ENCODE measurements at regions not wholly inside any gene's neighbourhood (a gene's known extent, or its start where the extent isn't known, plus 50 kb on each side); places are given as distances from the start of the nearest gene placed in this dataset.

GRCh38 chr9:90053027-90053426 is 448.2 kb downstream of the GADD45G start:
- H3K4me2 ChIP-seq (ENCODE audit: low read depth, low read length, poor library complexity, severe bottlenecking), result no peak overlapping the region
- no peaks in the 10 kb centered on the region for H3K79me2 ChIP-seq (ENCODE audit: low read length)
- H3K9ac ChIP-seq (ENCODE audit: low read length), result no peak overlapping the region
- DNase-seq, result peak; percentile 73
- no peak overlapping the region for H2AFZ ChIP-seq (ENCODE audit: low read length)
- no peak overlapping the region for H3K4me3 ChIP-seq (ENCODE audit: low read length)
- no peaks in the 10 kb centered on the region for H4K20me1 ChIP-seq (ENCODE audit: insufficient read depth, low read depth, low read length)
- H3K4me1 ChIP-seq (ENCODE audit: low read length), result no peaks in the 10 kb centered on the region
- no peaks in the 10 kb centered on the region for H3K36me3 ChIP-seq (ENCODE audit: insufficient read depth, low read length)
- H3K9me2 ChIP-seq (replicated peaks; ENCODE audit: insufficient read depth, low read length), result no peaks in the 10 kb centered on the region
- no peaks in the 10 kb centered on the region for H3K9me3 ChIP-seq (ENCODE audit: low read length)
- H3K27ac ChIP-seq (ENCODE audit: low read length), result no peak overlapping the region
- no peaks in the 10 kb centered on the region for H3K27me3 ChIP-seq (ENCODE audit: low read length)

- no peaks in the 10 kb centered on the region for H4K20me1 ChIP-seq (ENCODE audit: insufficient read depth, low read depth, low read length)
- no peaks in the 10 kb centered on the region for H3K9me2 ChIP-seq (replicated peaks; ENCODE audit: insufficient read depth, low read length)
- H3K36me3 ChIP-seq (ENCODE audit: insufficient read depth, low read length), result no peaks in the 10 kb centered on the region
- H3K9me3 ChIP-seq (ENCODE audit: low read length), result no peaks in the 10 kb centered on the region
- no peaks in the 10 kb centered on the region for H3K79me2 ChIP-seq (ENCODE audit: low read length)
- no peak overlapping the region for H3K4me3 ChIP-seq (ENCODE audit: low read length)
- H3K4me1 ChIP-seq (ENCODE audit: low read length), result no peaks in the 10 kb centered on the region
- H3K27me3 ChIP-seq (ENCODE audit: low read length), result no peaks in the 10 kb centered on the region
- H3K9ac ChIP-seq (ENCODE audit: low read length), result no peak overlapping the region
- no peak overlapping the region for H2AFZ ChIP-seq (ENCODE audit: low read length)
- DNase-seq, result no peak
- no peak overlapping the region for H3K4me2 ChIP-seq (ENCODE audit: low read depth, low read length, poor library complexity, severe bottlenecking)
- H3K27ac ChIP-seq (ENCODE audit: low read length), result no peak overlapping the region
Observed at GRCh38 chr9:90054810-90055209, 450.0 kb downstream of the GADD45G start.

- no peaks in the 10 kb centered on the region for H3K9me2 ChIP-seq (replicated peaks; ENCODE audit: insufficient read depth, low read length)
- H3K36me3 ChIP-seq (ENCODE audit: insufficient read depth, low read length), result no peaks in the 10 kb centered on the region
- H3K79me2 ChIP-seq (ENCODE audit: low read length), result no peaks in the 10 kb centered on the region
- H3K27ac ChIP-seq (ENCODE audit: low read length), result no peak overlapping the region
- H3K4me1 ChIP-seq (ENCODE audit: low read length), result no peaks in the 10 kb centered on the region
- no peak overlapping the region for H3K9ac ChIP-seq (ENCODE audit: low read length)
- H4K20me1 ChIP-seq (ENCODE audit: insufficient read depth, low read depth, low read length), result no peaks in the 10 kb centered on the region
- DNase-seq, result no peak
- H3K27me3 ChIP-seq (ENCODE audit: low read length), result no peaks in the 10 kb centered on the region
- H2AFZ ChIP-seq (ENCODE audit: low read length), result no peak overlapping the region
- H3K4me2 ChIP-seq (ENCODE audit: low read depth, low read length, poor library complexity, severe bottlenecking), result no peak overlapping the region
- no peak overlapping the region for H3K4me3 ChIP-seq (ENCODE audit: low read length)
- H3K9me3 ChIP-seq (ENCODE audit: low read length), result no peaks in the 10 kb centered on the region
Observed at GRCh38 chr9:90055226-90055625, 450.4 kb downstream of the GADD45G start.

DNA sequence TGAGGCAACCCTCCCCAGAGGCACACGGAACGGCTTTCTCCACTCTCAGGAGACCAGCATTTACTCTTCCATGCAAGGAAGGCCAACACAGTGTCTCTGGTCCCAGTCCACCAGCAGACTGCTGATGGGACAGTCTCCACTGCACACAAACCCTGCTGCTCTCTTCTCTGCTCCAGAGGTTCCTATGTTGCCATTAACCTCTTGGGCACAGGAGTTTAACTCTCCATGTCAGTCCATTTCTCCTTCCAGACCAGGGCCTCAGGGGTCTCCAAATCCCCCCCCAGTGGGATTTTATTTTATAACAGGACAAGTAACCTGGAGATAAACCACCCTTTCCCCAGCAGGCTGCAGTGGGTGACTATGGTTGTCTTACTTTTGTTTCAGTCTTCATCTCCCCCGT is 452.5 kb downstream of the GADD45G start:
- Histone ChIP-seq H3K79me2 (ENCODE audit: low read length) (no peaks in the 10 kb centered on the region), H3K36me3 (ENCODE audit: insufficient read depth, low read length) (no peaks in the 10 kb centered on the region), H4K20me1 (ENCODE audit: insufficient read depth, low read depth, low read length) (no peaks in the 10 kb centered on the region), H3K9me2 (replicated peaks; ENCODE audit: insufficient read depth, low read length) (no peaks in the 10 kb centered on the region), H3K9me3 (ENCODE audit: low read length) (no peaks in the 10 kb centered on the region), H3K4me2 (ENCODE audit: low read depth, low read length, poor library complexity, severe bottlenecking) (no peak overlapping the region), H3K27ac (ENCODE audit: low read length) (no peak overlapping the region), H3K4me3 (ENCODE audit: low read length) (no peak overlapping the region), H2AFZ (ENCODE audit: low read length) (no peak overlapping the region), H3K4me1 (ENCODE audit: low read length) (no peaks in the 10 kb centered on the region), H3K9ac (ENCODE audit: low read length) (no peak overlapping the region), H3K27me3 (ENCODE audit: low read length) (no peaks in the 10 kb centered on the region)
- no peak for DNase-seq

GRCh38 chr9:90058182-90058763 is 453.5 kb downstream of the GADD45G start:
- H3K9me3 ChIP-seq (ENCODE audit: low read length), result no peaks in the 10 kb centered on the region
- no peak overlapping the region for H2AFZ ChIP-seq (ENCODE audit: low read length)
- no peaks in the 10 kb centered on the region for H3K36me3 ChIP-seq (ENCODE audit: insufficient read depth, low read length)
- no peak overlapping the region for H3K4me2 ChIP-seq (ENCODE audit: low read depth, low read length, poor library complexity, severe bottlenecking)
- H3K27ac ChIP-seq (ENCODE audit: low read length), result no peak overlapping the region
- no peaks in the 10 kb centered on the region for H3K79me2 ChIP-seq (ENCODE audit: low read length)
- no peak overlapping the region for H3K9ac ChIP-seq (ENCODE audit: low read length)
- H3K9me2 ChIP-seq (replicated peaks; ENCODE audit: insufficient read depth, low read length), result no peaks in the 10 kb centered on the region
- no peaks in the 10 kb centered on the region for H4K20me1 ChIP-seq (ENCODE audit: insufficient read depth, low read depth, low read length)
- no peaks in the 10 kb centered on the region for H3K4me1 ChIP-seq (ENCODE audit: low read length)
- H3K4me3 ChIP-seq (ENCODE audit: low read length), result no peak overlapping the region
- no peaks in the 10 kb centered on the region for H3K27me3 ChIP-seq (ENCODE audit: low read length)
- no peak for DNase-seq

DNA sequence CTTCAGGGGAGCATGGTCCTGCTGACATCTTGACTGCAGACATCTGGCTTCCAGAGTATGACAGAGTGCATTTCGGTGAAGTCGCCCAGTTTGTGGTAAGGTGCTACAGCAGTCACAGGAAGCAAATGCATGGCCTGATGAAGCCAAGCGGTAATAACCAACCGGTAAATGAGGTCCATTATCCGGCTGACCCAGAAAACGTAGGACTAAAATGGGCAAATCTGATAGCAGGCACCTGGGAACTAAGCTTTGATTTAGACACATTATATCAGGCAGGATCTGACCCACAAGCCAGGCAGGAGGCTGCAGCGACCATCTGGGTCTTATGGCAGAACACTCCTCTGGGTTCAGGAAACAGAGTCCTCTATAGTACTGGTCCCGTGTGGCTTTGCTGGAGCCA is 454.6 kb downstream of the GADD45G start:
- H3K79me2 ChIP-seq (ENCODE audit: low read length), result no peaks in the 10 kb centered on the region
- no peak overlapping the region for H3K9ac ChIP-seq (ENCODE audit: low read length)
- no peaks in the 10 kb centered on the region for H3K9me3 ChIP-seq (ENCODE audit: low read length)
- DNase-seq, result no peak
- H2AFZ ChIP-seq (ENCODE audit: low read length), result no peak overlapping the region
- no peaks in the 10 kb centered on the region for H3K9me2 ChIP-seq (replicated peaks; ENCODE audit: insufficient read depth, low read length)
- no peak overlapping the region for H3K4me2 ChIP-seq (ENCODE audit: low read depth, low read length, poor library complexity, severe bottlenecking)
- H3K4me1 ChIP-seq (ENCODE audit: low read length), result no peaks in the 10 kb centered on the region
- no peaks in the 10 kb centered on the region for H3K27me3 ChIP-seq (ENCODE audit: low read length)
- no peak overlapping the region for H3K4me3 ChIP-seq (ENCODE audit: low read length)
- H3K36me3 ChIP-seq (ENCODE audit: insufficient read depth, low read length), result no peaks in the 10 kb centered on the region
- H3K27ac ChIP-seq (ENCODE audit: low read length), result no peak overlapping the region
- no peaks in the 10 kb centered on the region for H4K20me1 ChIP-seq (ENCODE audit: insufficient read depth, low read depth, low read length)

DNA sequence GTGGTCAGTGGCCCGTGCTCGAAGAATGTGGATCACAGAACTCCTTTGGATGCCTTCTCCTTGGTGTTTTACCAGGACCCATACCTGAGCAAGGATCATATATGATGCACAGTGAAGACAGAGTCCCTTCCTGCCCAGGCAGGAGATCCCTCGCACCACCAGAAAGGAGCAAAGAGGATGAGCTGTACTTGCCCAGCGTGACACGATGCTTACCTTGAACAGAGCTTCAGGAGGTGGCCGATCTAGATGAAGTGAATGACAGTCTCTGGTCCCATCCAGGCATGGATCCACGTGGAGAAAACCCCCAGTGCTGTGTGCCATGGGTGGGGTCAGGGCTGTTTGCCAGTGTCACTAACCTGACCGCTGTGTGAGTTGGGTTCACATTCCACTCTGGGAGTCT is 455.4 kb downstream of the GADD45G start:
- Histone ChIP-seq H3K9me3 (ENCODE audit: low read length) (no peaks in the 10 kb centered on the region), H3K4me3 (ENCODE audit: low read length) (no peak overlapping the region), H3K27ac (ENCODE audit: low read length) (no peak overlapping the region), H3K79me2 (ENCODE audit: low read length) (no peaks in the 10 kb centered on the region), H3K4me2 (ENCODE audit: low read depth, low read length, poor library complexity, severe bottlenecking) (no peak overlapping the region), H3K27me3 (ENCODE audit: low read length) (no peaks in the 10 kb centered on the region), H3K4me1 (ENCODE audit: low read length) (no peaks in the 10 kb centered on the region), H3K9me2 (replicated peaks; ENCODE audit: insufficient read depth, low read length) (no peaks in the 10 kb centered on the region), H4K20me1 (ENCODE audit: insufficient read depth, low read depth, low read length) (no peaks in the 10 kb centered on the region), H3K9ac (ENCODE audit: low read length) (no peak overlapping the region), H2AFZ (ENCODE audit: low read length) (no peak overlapping the region), H3K36me3 (ENCODE audit: insufficient read depth, low read length) (no peaks in the 10 kb centered on the region)
- no peak for DNase-seq

DNA sequence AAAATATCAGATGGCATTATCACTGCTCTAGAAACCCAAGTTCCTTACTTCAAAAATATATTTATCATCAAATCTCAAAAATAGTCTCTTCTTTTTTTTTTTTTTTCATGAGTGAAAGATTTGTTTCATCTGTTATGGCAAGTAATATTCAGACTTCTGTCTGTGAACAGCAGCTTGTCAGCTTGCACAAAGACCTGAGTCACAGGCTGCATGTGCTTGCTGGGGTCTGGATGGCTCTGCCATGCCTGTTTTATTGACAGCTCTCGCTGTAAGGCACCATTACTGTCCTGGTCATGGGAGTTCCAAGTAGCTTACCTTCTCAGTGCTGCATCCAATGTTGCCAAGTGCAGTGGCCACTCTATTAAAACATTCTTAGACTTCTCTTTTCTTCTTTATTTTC is 456.4 kb downstream of the GADD45G start:
- H2AFZ ChIP-seq (ENCODE audit: low read length), result no peak overlapping the region
- H3K9me2 ChIP-seq (replicated peaks; ENCODE audit: insufficient read depth, low read length), result no peaks in the 10 kb centered on the region
- no peak overlapping the region for H3K9ac ChIP-seq (ENCODE audit: low read length)
- H3K36me3 ChIP-seq (ENCODE audit: insufficient read depth, low read length), result no peaks in the 10 kb centered on the region
- H3K4me1 ChIP-seq (ENCODE audit: low read length), result no peaks in the 10 kb centered on the region
- H3K4me3 ChIP-seq (ENCODE audit: low read length), result no peak overlapping the region
- no peaks in the 10 kb centered on the region for H3K9me3 ChIP-seq (ENCODE audit: low read length)
- H3K27me3 ChIP-seq (ENCODE audit: low read length), result no peaks in the 10 kb centered on the region
- no peaks in the 10 kb centered on the region for H3K79me2 ChIP-seq (ENCODE audit: low read length)
- H3K4me2 ChIP-seq (ENCODE audit: low read depth, low read length, poor library complexity, severe bottlenecking), result no peak overlapping the region
- DNase-seq, result no peak
- no peaks in the 10 kb centered on the region for H4K20me1 ChIP-seq (ENCODE audit: insufficient read depth, low read depth, low read length)
- no peak overlapping the region for H3K27ac ChIP-seq (ENCODE audit: low read length)

- Histone ChIP-seq H3K79me2 (ENCODE audit: low read length) (no peaks in the 10 kb centered on the region), H3K4me3 (ENCODE audit: low read length) (no peak overlapping the region), H3K36me3 (ENCODE audit: insufficient read depth, low read length) (no peaks in the 10 kb centered on the region), H4K20me1 (ENCODE audit: insufficient read depth, low read depth, low read length) (no peaks in the 10 kb centered on the region), H3K4me1 (ENCODE audit: low read length) (no peaks in the 10 kb centered on the region), H3K9ac (ENCODE audit: low read length) (no peak overlapping the region), H3K27ac (ENCODE audit: low read length) (no peak overlapping the region), H3K9me3 (ENCODE audit: low read length) (no peaks in the 10 kb centered on the region), H3K4me2 (ENCODE audit: low read depth, low read length, poor library complexity, severe bottlenecking) (no peak overlapping the region), H3K9me2 (replicated peaks; ENCODE audit: insufficient read depth, low read length) (no peaks in the 10 kb centered on the region), H2AFZ (ENCODE audit: low read length) (no peak overlapping the region), H3K27me3 (ENCODE audit: low read length) (no peaks in the 10 kb centered on the region)
- DNase-seq, result no peak
Observed at GRCh38 chr9:90062982-90063381, 458.2 kb downstream of the GADD45G start.

Measured in Karpas-422 (cell line).